ENCODE measurements at regions not wholly inside any gene's neighbourhood (a gene's known extent, or its start where the extent isn't known, plus 50 kb on each side); places are given as distances from the start of the nearest gene placed in this dataset.

GRCh38 chr11:23903044-23903704 is 593.7 kb upstream of the LUZP2 start:
- no peak for TF ChIP-seq EZH2 (IDR thresholded peaks at IDR 0.05; ENCODE audit: insufficient read depth, low read length)
- no peak for TF ChIP-seq CTCF (IDR thresholded peaks at IDR 0.05; ENCODE audit: insufficient read depth, low read depth, low read length)
